PFSK-1 (cell line): ENCODE measurements at regions not wholly inside any gene's neighbourhood (a gene's known extent, or its start where the extent isn't known, plus 50 kb on each side); places are given as distances from the start of the nearest gene placed in this dataset.

ENCODE experiments used
- FOXP2 ChIP-seq: optimal IDR thresholded peaks from 2 replicates; pipeline ENCODE3; 2011; ENCODE audit warnings: borderline replicate concordance, control low read depth, inconsistent platforms; ENCODE audit not compliant: insufficient read depth; ENCODE audit errors: extremely low read length, extremely low read depth
- POLR2AphosphoS5 ChIP-seq: IDR thresholded peaks from 2 replicates; pipeline ENCODE4 v1.6.1; 2012; ENCODE audit warnings: low read depth, mild to moderate bottlenecking, control low read depth, low read length, moderate library complexity
- SIN3A ChIP-seq: IDR thresholded peaks from 2 replicates; pipeline ENCODE4 v1.6.1; 2012; ENCODE audit warnings: mild to moderate bottlenecking, low read length, moderate library complexity, borderline replicate concordance; ENCODE audit not compliant: insufficient read depth
- TAF1 ChIP-seq: IDR thresholded peaks from 2 replicates; pipeline ENCODE4 v1.6.1; 2012; ENCODE audit warnings: low read length, control low read depth, borderline replicate concordance; ENCODE audit not compliant: insufficient read depth
- TF ChIP-seq, protein P1 (sequence below), 2 experiments: IDR thresholded peaks; 2 replicates each; pipeline versions ENCODE4 v1.6.1 to v1.8.0; 2011 to 2012; ENCODE audit warnings: low read depth in 2 of 2, low read length in 2 of 2, control low read depth in 1 of 2, inconsistent platforms in 1 of 2, mild to moderate bottlenecking in 1 of 2, moderate library complexity in 1 of 2; ENCODE audit not compliant: insufficient read depth in 1 of 2

DNA sequence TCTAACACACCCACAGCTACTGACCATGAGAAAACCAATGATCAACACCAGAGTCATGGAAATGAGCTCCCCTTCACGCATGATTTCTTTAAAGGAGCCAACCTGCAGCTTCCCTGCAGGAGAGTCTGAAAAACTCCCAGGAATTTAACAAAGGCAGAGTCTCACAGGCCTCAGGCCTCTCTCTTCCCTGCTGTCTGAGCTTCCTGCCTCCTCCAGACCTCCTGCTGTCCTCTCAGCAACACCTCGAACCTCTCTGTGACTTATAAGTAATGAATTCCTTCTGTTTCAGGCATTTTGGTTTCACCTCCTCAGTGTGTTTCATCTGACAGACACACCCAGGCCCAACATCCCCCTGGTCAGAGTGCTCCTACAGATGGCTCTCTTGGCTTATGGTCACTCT lies 1044.4 kb downstream of the UQCRFS1 start:
- TF ChIP-seq POLR2AphosphoS5 (no peak), FOXP2 (no peak), SIN3A (no peak), TAF1 (no peak)
- TF ChIP-seq, protein P1, sequence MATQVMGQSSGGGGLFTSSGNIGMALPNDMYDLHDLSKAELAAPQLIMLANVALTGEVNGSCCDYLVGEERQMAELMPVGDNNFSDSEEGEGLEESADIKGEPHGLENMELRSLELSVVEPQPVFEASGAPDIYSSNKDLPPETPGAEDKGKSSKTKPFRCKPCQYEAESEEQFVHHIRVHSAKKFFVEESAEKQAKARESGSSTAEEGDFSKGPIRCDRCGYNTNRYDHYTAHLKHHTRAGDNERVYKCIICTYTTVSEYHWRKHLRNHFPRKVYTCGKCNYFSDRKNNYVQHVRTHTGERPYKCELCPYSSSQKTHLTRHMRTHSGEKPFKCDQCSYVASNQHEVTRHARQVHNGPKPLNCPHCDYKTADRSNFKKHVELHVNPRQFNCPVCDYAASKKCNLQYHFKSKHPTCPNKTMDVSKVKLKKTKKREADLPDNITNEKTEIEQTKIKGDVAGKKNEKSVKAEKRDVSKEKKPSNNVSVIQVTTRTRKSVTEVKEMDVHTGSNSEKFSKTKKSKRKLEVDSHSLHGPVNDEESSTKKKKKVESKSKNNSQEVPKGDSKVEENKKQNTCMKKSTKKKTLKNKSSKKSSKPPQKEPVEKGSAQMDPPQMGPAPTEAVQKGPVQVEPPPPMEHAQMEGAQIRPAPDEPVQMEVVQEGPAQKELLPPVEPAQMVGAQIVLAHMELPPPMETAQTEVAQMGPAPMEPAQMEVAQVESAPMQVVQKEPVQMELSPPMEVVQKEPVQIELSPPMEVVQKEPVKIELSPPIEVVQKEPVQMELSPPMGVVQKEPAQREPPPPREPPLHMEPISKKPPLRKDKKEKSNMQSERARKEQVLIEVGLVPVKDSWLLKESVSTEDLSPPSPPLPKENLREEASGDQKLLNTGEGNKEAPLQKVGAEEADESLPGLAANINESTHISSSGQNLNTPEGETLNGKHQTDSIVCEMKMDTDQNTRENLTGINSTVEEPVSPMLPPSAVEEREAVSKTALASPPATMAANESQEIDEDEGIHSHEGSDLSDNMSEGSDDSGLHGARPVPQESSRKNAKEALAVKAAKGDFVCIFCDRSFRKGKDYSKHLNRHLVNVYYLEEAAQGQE (IDR thresholded peaks at IDR 0.05; ENCODE audit: insufficient read depth in 1 of 2, low read depth in 2 of 2, low read length in 2 of 2) = no peak

- TF ChIP-seq SIN3A (no peak), POLR2AphosphoS5 (no peak), TAF1 (no peak), FOXP2 (no peak)
- TF ChIP-seq, protein P1 (IDR thresholded peaks at IDR 0.05; ENCODE audit: insufficient read depth in 1 of 2, low read depth in 2 of 2, low read length in 2 of 2) = no peak
These were observed 1046.9 kb downstream of the UQCRFS1 start for GRCh38 chr19:28166025-28166424.

- TF ChIP-seq POLR2AphosphoS5 (no peak), FOXP2 (no peak), TAF1 (no peak), SIN3A (no peak)
- TF ChIP-seq, protein P1 (IDR thresholded peaks at IDR 0.05; ENCODE audit: insufficient read depth in 1 of 2, low read depth in 2 of 2, low read length in 2 of 2) = no peak
These were observed 1048.7 kb downstream of the UQCRFS1 start for GRCh38 chr19:28164214-28164613.

DNA sequence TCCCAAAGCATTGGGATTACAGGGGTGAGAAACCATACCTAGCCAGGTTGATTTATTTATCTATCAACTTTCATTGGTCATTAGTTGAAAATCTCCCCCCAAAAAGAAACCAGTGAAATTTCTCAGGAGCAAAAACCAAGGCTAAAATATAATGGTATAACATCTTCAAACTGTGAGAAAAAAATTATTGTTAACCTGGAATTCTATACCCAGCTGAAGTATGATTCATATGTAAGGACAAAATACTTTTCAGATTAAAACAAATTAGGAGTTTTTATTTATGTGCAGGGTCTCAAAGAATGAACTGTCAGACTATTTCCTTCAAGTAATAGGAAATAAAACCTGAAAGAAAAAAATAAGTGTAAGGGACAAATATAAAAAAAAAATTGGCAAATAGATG lies 1053.9 kb downstream of the UQCRFS1 start:
- TF ChIP-seq POLR2AphosphoS5 = no peak
- TF ChIP-seq, protein P1 (IDR thresholded peaks at IDR 0.05; ENCODE audit: insufficient read depth in 1 of 2, low read depth in 2 of 2, low read length in 2 of 2) = no peak
- no peak for TF ChIP-seq TAF1
- TF ChIP-seq SIN3A = no peak

- TF ChIP-seq, protein P1 (IDR thresholded peaks at IDR 0.05; ENCODE audit: insufficient read depth in 1 of 2, low read depth in 2 of 2, low read length in 2 of 2) = no peak
- no peak for TF ChIP-seq SIN3A
- no peak for TF ChIP-seq FOXP2
- no peak for TF ChIP-seq POLR2AphosphoS5
- no peak for TF ChIP-seq TAF1
These were observed 1057.7 kb downstream of the UQCRFS1 start for GRCh38 chr19:28155265-28155664.
